T-helper 17 cell (primary cell): ENCODE measurements at regions not wholly inside any gene's neighbourhood (a gene's known extent, or its start where the extent isn't known, plus 50 kb on each side); places are given as distances from the start of the nearest gene placed in this dataset.

Experiments used
- ATAC-seq: fragments of 150-1000 bp; cut with Tn5 transposase; 2 replicates; pipeline ENCODE4 v1.10.0; 2021; ENCODE audit warnings: mild to moderate bottlenecking, moderate library complexity
- DNase-seq, 3 donors: peaks; one replicate each; pipeline versions ENCODE4 v3.0.0 to v3.0.0-alpha.2; 2020 to 2021
- H3K9me3 ChIP-seq: one replicate; pipeline ENCODE4 v1.7.0; 2013; ENCODE audit warnings: low read length, mild to moderate bottlenecking; ENCODE audit not compliant: control insufficient read depth, poor library complexity, severe bottlenecking
- H3K27ac Mint-ChIP-seq: one replicate; pipeline ENCODE4 v1.8.0; 2022; ENCODE audit warnings: mild to moderate bottlenecking, moderate library complexity, mixed read lengths
- H3K27me3 Mint-ChIP-seq: one replicate; pipeline ENCODE4 v1.8.0; 2022; ENCODE audit warnings: mixed read lengths
- H3K36me3 Mint-ChIP-seq: one replicate; pipeline ENCODE4 v1.8.0; 2022; ENCODE audit warnings: low read depth, mixed read lengths
- H3K4me1 Mint-ChIP-seq: one replicate; pipeline ENCODE4 v1.8.0; 2022; ENCODE audit warnings: mild to moderate bottlenecking, mixed read lengths
- H3K4me3 Mint-ChIP-seq: one replicate; pipeline ENCODE4 v1.8.0; 2022; ENCODE audit warnings: mild to moderate bottlenecking, moderate library complexity, mixed read lengths

DNA sequence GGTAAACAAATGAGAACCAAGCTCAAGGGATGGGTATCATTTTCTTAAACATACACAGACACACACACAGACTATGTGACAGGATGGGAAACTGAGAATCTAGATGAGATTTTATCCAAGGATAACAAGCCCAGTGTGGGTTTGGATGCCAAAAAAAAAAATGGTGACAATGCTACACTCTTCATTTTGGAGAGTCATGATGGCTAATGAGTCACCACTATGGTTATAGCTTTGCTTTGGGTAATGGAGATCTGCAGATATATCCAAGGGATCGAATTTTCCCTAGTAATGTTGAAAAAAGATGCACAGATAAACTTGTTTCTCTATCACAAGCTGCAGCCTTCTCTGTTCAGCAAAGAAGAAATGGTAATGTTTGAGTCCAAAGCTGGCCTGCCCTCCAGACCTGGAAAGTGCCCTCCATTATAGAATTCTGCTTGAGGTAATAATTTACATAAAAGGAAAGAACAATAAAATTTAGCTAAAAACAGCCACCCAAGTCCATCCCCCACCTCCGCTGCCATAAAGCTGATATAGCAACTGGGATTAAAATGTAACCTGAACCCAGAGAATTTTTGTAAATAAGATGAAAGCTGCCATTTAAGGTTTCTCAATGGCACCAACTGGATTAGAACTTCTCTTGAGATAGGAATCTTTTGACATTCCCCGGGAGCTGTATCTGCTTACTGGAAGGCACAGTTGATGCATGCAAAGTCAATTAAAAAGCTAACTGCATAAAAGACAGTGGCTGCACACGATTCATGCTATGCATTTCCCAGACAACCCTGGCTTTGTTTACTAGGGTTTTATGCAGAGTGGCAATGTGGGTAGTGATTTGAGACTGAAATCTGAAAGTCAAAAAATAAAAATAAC lies 395.2 kb upstream of the LYPLAL1 start:
- H3K4me3 Mint-ChIP-seq, result no peak overlapping the region
- H3K27me3 Mint-ChIP-seq, result no peaks in the 10 kb centered on the region
- no peak for DNase-seq

DNA sequence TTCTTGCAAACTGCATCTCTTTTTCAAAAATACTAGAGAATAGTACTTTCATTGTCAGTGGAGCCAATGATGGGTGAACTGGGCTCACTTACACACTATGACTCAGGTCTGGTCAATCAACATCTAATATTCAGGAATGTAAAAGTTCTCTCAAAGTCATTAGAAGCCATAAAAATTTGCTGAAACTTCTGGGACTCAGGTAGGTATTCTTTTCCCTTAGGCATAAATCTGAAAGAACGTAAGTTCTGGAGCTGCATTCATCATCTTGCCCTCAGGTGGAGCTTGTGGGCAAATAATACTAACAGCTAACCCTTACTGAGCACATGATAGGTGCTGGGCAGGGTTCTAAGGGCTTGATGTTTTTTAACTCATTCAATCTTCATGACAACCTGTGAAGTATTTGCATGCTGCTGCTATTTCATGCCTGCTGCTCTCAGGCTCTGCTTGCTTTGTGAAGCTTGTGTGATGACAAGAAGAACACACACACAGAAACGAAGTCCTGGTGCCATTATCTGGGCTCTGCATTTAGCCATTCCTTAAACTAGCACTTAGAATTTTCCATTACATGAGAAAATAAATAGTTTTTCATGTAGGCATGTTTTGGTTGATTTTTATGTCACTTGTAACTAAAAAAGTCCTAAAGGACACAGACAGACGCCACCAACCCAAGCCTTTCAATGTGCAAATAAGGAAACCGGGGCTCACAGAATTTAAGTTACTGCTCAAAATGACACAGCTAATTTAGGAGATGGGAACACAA lies 394.2 kb upstream of the LYPLAL1 start:
- ATAC-seq (no peak), DNase-seq (no peak)
- no peaks in the 10 kb centered on the region for H3K4me1 Mint-ChIP-seq
- H3K36me3 Mint-ChIP-seq, result no peaks in the 10 kb centered on the region
- H3K27me3 Mint-ChIP-seq, result no peaks in the 10 kb centered on the region
- H3K27ac Mint-ChIP-seq, result no peak overlapping the region
- no peaks in the 10 kb centered on the region for H3K9me3 ChIP-seq
- H3K4me3 Mint-ChIP-seq, result no peak overlapping the region

More for the DNA sequence above, 395.2 kb upstream of the LYPLAL1 start:
- no peak for ATAC-seq
- Mint-ChIP-seq H3K36me3 (no peaks in the 10 kb centered on the region), H3K27ac (no peak overlapping the region), H3K4me1 (no peaks in the 10 kb centered on the region)
- H3K9me3 ChIP-seq, result no peaks in the 10 kb centered on the region

DNA sequence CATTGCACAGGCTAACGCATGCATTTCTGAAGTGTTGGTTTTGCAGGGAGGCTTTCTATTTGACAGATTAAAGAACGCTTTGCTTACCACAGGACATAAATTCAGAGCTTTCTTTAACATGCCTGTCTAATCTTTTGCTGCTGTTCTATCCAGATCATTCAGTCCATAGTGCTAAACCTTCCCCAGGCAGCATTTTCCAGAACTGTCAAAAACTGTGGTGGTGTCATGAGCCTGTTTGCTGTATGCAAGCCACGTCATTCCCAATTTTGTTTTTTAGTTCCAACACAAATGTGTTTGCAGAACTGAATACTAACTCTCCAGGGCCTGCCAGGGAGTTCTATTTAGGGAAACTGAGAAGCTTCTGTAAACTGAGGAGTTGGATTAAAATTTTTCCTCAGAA lies 390.5 kb upstream of the LYPLAL1 start:
- no peak for DNase-seq
- H3K36me3 Mint-ChIP-seq, result no peaks in the 10 kb centered on the region

DNA sequence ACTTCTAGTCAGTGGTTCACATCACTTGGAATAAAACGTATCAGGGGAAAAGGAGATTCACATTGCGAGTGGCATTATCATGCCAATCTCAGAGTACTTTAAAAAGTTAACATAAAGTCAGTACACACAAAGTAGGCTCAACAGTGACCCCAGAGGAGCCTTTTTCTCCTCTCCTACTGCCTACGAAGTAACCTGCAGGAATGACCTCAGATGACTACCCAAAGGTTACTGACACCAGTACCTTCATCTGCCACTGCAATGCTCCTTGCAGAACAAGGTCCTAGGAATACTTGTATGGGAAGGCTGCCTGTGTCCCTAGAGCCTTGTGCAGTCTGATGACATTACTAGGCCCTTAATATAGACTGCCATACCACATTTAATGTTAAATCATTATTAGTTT lies 389.8 kb upstream of the LYPLAL1 start:
- no peaks in the 10 kb centered on the region for H3K9me3 ChIP-seq
- Mint-ChIP-seq H3K4me3 (no peak overlapping the region), H3K4me1 (no peaks in the 10 kb centered on the region), H3K27ac (no peak overlapping the region), H3K36me3 (no peaks in the 10 kb centered on the region), H3K27me3 (no peaks in the 10 kb centered on the region)
- ATAC-seq (no peak), DNase-seq (no peak)

More for the DNA sequence above, 390.5 kb upstream of the LYPLAL1 start:
- no peak overlapping the region for H3K4me3 Mint-ChIP-seq
- no peaks in the 10 kb centered on the region for H3K9me3 ChIP-seq
- H3K4me1 Mint-ChIP-seq, result no peaks in the 10 kb centered on the region
- H3K27me3 Mint-ChIP-seq, result no peaks in the 10 kb centered on the region
- no peak overlapping the region for H3K27ac Mint-ChIP-seq
- ATAC-seq, result no peak

DNA sequence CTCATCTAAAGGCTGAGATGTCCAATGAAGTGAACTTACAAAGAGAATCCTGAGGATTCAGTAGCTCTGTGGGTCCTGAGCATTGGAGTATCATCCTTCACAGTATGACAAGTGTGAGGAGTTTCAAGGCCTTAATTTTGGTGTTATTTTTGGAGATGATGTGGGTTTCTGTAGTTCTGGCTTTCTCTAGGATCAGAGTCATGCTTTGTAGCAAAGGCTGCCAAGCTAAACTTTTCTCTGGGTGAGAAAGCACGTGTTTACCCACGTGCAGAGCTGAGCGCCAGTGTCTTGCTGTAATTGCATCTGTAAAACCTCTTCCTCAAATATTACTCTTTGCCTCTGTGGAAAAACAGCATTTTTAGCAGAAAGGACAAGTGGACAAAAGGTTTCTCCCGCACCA lies 387.8 kb upstream of the LYPLAL1 start:
- H3K27me3 Mint-ChIP-seq, result no peaks in the 10 kb centered on the region
- ATAC-seq, result no peak
- no peaks in the 10 kb centered on the region for H3K9me3 ChIP-seq
- DNase-seq, result no peak
- H3K4me3 Mint-ChIP-seq, result no peak overlapping the region
- H3K4me1 Mint-ChIP-seq, result no peaks in the 10 kb centered on the region
- no peak overlapping the region for H3K27ac Mint-ChIP-seq
- H3K36me3 Mint-ChIP-seq, result no peaks in the 10 kb centered on the region

DNA sequence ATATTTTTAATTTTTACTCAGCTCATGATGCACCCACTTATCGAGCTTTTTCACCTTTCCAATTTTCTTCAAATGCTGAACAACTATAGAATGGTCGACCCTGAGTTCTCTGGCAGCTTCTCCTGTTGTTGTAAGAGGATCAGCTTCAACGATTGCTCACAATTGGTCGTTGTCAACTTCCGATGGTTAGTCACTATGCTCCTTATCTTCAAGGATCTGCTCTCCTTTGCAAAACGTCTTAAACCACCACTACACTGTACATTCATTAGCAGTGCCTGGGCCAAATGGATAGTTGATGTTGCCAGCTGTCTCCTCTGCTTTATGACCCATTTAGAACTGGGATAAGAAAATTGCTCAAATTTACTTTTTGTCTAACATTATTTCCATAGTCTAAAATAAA lies 385.9 kb upstream of the LYPLAL1 start:
- Mint-ChIP-seq H3K4me1 (no peaks in the 10 kb centered on the region), H3K36me3 (no peaks in the 10 kb centered on the region), H3K27ac (no peak overlapping the region), H3K27me3 (no peaks in the 10 kb centered on the region), H3K4me3 (no peak overlapping the region)
- no peak for ATAC-seq
- no peaks in the 10 kb centered on the region for H3K9me3 ChIP-seq
- DNase-seq, result no peak

DNA sequence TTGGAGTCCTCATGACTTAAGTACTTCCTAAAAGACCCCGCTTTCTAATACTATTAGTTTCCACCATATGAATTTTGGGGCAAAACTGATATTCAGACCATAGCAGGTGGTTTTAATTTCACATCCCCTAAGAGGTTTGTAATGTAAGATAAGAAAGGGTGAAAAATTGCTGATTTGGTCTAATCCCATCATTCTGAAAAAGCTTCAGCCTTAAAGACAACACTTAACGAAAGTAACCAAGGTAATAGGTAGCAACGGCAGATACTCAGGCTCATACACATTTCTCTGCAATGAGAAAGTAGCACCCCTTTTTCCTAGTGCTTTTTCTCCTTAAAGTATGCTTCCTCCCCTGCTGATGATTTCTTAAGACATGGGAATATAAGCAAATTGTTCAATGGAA lies 376.9 kb upstream of the LYPLAL1 start:
- Mint-ChIP-seq H3K36me3 (no peaks in the 10 kb centered on the region), H3K27me3 (no peaks in the 10 kb centered on the region), H3K4me1 (no peaks in the 10 kb centered on the region), H3K27ac (no peak overlapping the region), H3K4me3 (no peak overlapping the region)
- H3K9me3 ChIP-seq, result no peaks in the 10 kb centered on the region
- ATAC-seq (no peak), DNase-seq (no peak)

DNA sequence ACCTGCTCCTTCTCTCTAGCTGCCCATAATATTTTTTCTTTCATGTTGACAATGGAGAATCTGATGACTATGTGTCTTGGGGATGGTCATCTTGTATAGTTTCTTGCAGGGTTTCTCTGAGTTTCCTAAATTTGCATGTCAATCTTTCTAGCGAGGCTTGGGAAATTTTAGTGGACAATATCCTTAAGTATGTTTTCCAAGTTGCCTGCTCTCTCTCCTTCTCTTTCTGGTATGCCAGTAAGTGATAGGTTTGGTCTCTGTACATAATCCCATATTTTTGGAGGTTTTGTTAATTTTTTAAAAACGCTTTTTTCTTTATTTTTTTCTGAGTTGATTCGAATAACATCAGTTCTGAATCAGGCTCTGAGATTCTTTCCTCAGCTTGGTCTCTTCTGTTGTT lies 370.9 kb upstream of the LYPLAL1 start:
- DNase-seq (no peak), ATAC-seq (no peak)
- no peaks in the 10 kb centered on the region for H3K9me3 ChIP-seq
- Mint-ChIP-seq H3K4me3 (no peak overlapping the region), H3K4me1 (no peaks in the 10 kb centered on the region), H3K27ac (no peak overlapping the region), H3K36me3 (no peaks in the 10 kb centered on the region), H3K27me3 (no peaks in the 10 kb centered on the region)

DNA sequence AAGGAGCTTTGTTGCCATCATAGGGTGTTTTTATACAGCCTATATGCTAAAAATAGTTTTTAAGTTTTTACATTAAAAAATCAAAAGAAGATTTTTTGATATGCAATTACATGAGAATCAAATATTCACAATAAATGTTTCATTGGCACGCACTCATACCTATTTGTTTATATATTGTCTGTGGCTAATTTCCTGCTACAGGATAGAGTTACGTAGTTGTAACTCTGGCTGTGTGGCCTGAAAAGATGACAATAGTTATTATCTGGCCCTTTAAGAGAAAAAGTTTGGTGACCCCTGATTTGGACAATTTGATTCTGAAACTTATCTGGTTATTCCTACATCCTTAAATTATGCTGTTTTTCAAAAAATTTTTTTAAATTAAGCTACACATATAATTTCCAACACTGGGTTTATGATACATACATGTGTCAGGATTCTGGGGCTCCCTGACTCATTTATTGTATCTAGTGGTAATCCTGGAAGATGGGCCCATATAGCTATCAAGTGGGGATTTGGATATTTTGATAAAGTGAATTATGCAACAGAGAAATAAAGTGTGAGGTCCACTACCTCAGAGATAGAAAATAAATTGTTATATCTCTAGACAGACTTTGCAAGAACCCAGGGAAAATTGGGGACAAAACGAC lies 370.2 kb upstream of the LYPLAL1 start:
- Mint-ChIP-seq H3K4me1 (no peaks in the 10 kb centered on the region), H3K27me3 (no peaks in the 10 kb centered on the region), H3K27ac (no peak overlapping the region), H3K4me3 (no peak overlapping the region), H3K36me3 (no peaks in the 10 kb centered on the region)
- DNase-seq, result no peak
- no peaks in the 10 kb centered on the region for H3K9me3 ChIP-seq
- ATAC-seq, result no peak

DNA sequence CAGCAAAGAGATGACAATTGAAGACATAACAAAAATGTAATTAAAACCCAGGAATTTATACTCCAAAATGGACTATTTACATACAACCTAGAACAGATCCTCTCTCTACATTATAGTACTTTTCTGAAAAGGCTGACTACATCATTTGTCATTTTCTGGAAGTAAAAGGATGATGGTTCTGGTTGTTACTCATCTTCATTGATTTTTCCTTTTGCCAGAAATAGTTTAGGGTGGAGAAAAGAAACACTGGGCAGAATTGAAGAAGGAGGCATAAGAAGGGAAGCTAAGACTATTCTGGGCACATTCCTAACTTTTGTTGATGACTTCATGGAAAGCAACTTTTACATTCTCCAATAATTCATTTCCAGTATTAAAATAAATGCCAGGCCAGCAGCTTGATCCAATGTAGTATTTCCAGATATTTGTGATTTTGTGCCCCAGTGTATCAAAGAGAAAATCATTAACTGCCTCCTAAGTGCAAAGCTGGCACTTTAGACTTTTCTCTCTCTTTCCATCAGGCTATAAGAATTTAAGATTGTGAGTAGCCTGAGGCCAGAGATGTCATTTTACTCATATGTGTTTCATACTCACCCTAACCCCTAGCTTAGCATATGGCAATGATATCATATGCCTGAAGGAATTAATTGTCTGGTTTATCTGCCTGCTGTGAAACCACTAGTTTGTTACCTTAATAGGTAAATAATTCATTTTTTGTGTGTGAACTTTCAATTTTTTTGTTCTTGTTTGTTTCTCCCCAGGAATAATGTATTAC lies 369.5 kb upstream of the LYPLAL1 start:
- no peaks in the 10 kb centered on the region for H3K9me3 ChIP-seq
- Mint-ChIP-seq H3K27me3 (no peaks in the 10 kb centered on the region), H3K4me1 (no peaks in the 10 kb centered on the region), H3K27ac (no peak overlapping the region), H3K4me3 (no peak overlapping the region), H3K36me3 (no peaks in the 10 kb centered on the region)
- DNase-seq (no peak), ATAC-seq (no peak)

DNA sequence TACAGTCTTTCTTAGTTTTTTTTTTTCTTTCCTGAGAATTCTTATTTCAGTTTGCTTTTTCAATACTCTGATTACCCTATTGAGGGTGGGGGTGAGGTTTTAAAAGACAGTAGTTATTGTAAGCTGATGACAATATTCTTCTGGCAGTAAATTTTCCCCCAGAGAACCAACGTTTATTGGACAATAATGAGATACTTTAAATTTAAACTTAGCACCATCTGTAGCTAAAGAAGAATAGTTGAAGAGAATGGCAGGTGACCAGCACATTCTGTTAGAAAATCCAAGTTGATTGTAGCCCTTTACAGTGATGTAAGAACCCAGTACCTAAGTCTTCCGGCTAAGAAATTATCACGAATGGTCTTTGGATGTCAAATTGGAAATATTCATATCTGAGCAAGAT lies 364.6 kb upstream of the LYPLAL1 start:
- no peak overlapping the region for H3K27ac Mint-ChIP-seq
- H3K27me3 Mint-ChIP-seq, result no peaks in the 10 kb centered on the region
- no peaks in the 10 kb centered on the region for H3K9me3 ChIP-seq
- no peaks in the 10 kb centered on the region for H3K4me1 Mint-ChIP-seq
- no peak overlapping the region for H3K4me3 Mint-ChIP-seq
- ATAC-seq (no peak), DNase-seq (no peak)
- H3K36me3 Mint-ChIP-seq, result no peaks in the 10 kb centered on the region

DNA sequence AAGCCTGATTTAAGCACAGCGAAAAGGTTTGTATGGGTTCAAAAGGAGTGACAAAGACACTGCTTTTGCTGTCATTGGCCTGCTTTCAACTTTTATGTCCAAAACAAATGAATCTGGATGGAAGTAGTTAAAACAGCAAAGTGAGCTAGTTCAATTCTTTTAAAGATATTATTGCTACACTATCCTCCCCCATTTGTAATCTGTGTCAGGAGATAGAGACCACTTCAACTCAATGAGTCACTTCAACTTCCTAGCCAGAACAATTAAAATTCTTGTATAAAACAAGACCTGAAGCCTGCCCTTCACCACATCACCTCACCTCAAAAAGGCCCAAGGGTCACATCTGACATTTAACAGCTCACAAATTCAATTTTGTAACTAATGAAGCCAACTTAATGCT lies 364.1 kb upstream of the LYPLAL1 start:
- no peaks in the 10 kb centered on the region for H3K27me3 Mint-ChIP-seq
- DNase-seq (no peak), ATAC-seq (no peak)
- H3K36me3 Mint-ChIP-seq, result no peaks in the 10 kb centered on the region
- H3K9me3 ChIP-seq, result no peaks in the 10 kb centered on the region
- no peak overlapping the region for H3K27ac Mint-ChIP-seq
- no peaks in the 10 kb centered on the region for H3K4me1 Mint-ChIP-seq
- no peak overlapping the region for H3K4me3 Mint-ChIP-seq

DNA sequence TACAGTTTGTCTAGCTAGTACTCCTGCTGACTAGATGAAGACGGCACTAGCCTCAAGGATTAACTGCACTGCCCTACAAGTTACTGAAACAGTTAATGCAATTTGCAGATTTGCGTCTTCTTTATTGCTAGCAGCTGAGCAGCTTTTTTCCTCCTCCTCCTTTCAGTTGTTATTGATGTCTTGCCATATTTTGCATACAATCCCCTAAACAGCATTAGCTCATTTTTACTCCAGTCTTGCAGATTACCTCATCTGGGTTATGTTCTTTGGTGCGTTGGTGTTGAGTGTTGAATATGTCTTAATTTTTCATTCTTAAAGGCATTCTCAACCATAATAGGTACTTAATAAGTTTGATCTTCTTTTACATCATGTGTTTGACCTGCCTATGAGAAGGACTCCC lies 363.4 kb upstream of the LYPLAL1 start:
- H3K36me3 Mint-ChIP-seq, result no peaks in the 10 kb centered on the region
- ATAC-seq, result no peak
- H3K27me3 Mint-ChIP-seq, result no peaks in the 10 kb centered on the region
- H3K9me3 ChIP-seq, result no peaks in the 10 kb centered on the region
- H3K27ac Mint-ChIP-seq, result no peak overlapping the region
- DNase-seq, result no peak
- H3K4me3 Mint-ChIP-seq, result no peak overlapping the region
- H3K4me1 Mint-ChIP-seq, result no peaks in the 10 kb centered on the region
